ENCODE measurements at regions not wholly inside any gene's neighbourhood (a gene's known extent, or its start where the extent isn't known, plus 50 kb on each side); places are given as distances from the start of the nearest gene placed in this dataset.
"Not testable (repeated sequence)": the region's sequence is repeated elsewhere in the genome, so short reads cannot be mapped to it uniquely, and the experiment has no call there.

- DNase-seq (ENCODE audit: low spot score in 2 of 2); H3K36me3 ChIP-seq (replicated peaks); H3K9me3 ChIP-seq; H3K27me3 ChIP-seq (ENCODE audit: low read depth); in situ Hi-C loops (cut with MboI; ENCODE audit: low sequenced_read_pairs); H3K4me1 ChIP-seq; H3K4me3 ChIP-seq: not testable (repeated sequence)
These were observed 50.8 kb downstream of the PPIAL4G start for GRCh38 chr1:148432318-148432717.

GRCh38 chr1:148429856-148430255 is 53.2 kb downstream of the PPIAL4G start:
- H3K4me1 ChIP-seq; in situ Hi-C loops (cut with MboI; ENCODE audit: low sequenced_read_pairs); H3K36me3 ChIP-seq (replicated peaks): not testable (repeated sequence)

GRCh38 chr1:148426940-148427611 is 56.0 kb downstream of the PPIAL4G start:
- in situ Hi-C loops (cut with MboI; ENCODE audit: low sequenced_read_pairs); H3K4me1 ChIP-seq; H3K27me3 ChIP-seq (ENCODE audit: low read depth): not testable (repeated sequence)

More at GRCh38 chr1:148429856-148430255, 53.2 kb downstream of the PPIAL4G start:
- not testable (repeated sequence) for H3K4me3 ChIP-seq; DNase-seq (ENCODE audit: low spot score in 2 of 2); H3K27me3 ChIP-seq (ENCODE audit: low read depth); H3K9me3 ChIP-seq

GRCh38 chr1:148426385-148426784 is 56.7 kb downstream of the PPIAL4G start:
- H3K27me3 ChIP-seq (ENCODE audit: low read depth); in situ Hi-C loops (cut with MboI; ENCODE audit: low sequenced_read_pairs); H3K4me3 ChIP-seq; H3K36me3 ChIP-seq (replicated peaks); DNase-seq (ENCODE audit: low spot score in 2 of 2); H3K4me1 ChIP-seq; H3K9me3 ChIP-seq: not testable (repeated sequence)

More at GRCh38 chr1:148426940-148427611, 56.0 kb downstream of the PPIAL4G start:
- H3K9me3 ChIP-seq; H3K4me3 ChIP-seq; H3K36me3 ChIP-seq (replicated peaks); DNase-seq (ENCODE audit: low spot score in 2 of 2): not testable (repeated sequence)

GRCh38 chr1:148424143-148425003 is 58.7 kb downstream of the PPIAL4G start:
- H3K27me3 ChIP-seq (ENCODE audit: low read depth); DNase-seq (ENCODE audit: low spot score in 2 of 2); H3K9me3 ChIP-seq; H3K4me3 ChIP-seq; H3K36me3 ChIP-seq (replicated peaks); in situ Hi-C loops (cut with MboI; ENCODE audit: low sequenced_read_pairs); H3K4me1 ChIP-seq: not testable (repeated sequence)

- H3K9me3 ChIP-seq; in situ Hi-C loops (cut with MboI; ENCODE audit: low sequenced_read_pairs); H3K36me3 ChIP-seq (replicated peaks); H3K27me3 ChIP-seq (ENCODE audit: low read depth); DNase-seq (ENCODE audit: low spot score in 2 of 2); H3K4me1 ChIP-seq; H3K4me3 ChIP-seq: not testable (repeated sequence)
These were observed 60.2 kb downstream of the PPIAL4G start for GRCh38 chr1:148422921-148423320.

GRCh38 chr1:148417241-148417640 is 65.9 kb downstream of the PPIAL4G start:
- DNase-seq (ENCODE audit: low spot score in 2 of 2); in situ Hi-C loops (cut with MboI; ENCODE audit: low sequenced_read_pairs): not testable (repeated sequence)

GRCh38 chr1:148413385-148413784 is 69.7 kb downstream of the PPIAL4G start:
- H3K36me3 ChIP-seq (replicated peaks); H3K4me1 ChIP-seq; H3K4me3 ChIP-seq; H3K27me3 ChIP-seq (ENCODE audit: low read depth); H3K9me3 ChIP-seq; in situ Hi-C loops (cut with MboI; ENCODE audit: low sequenced_read_pairs); DNase-seq (ENCODE audit: low spot score in 2 of 2): not testable (repeated sequence)

More at GRCh38 chr1:148417241-148417640, 65.9 kb downstream of the PPIAL4G start:
- H3K4me3 ChIP-seq; H3K4me1 ChIP-seq; H3K36me3 ChIP-seq (replicated peaks); H3K9me3 ChIP-seq; H3K27me3 ChIP-seq (ENCODE audit: low read depth): not testable (repeated sequence)

GRCh38 chr1:148404786-148405568 is 78.1 kb downstream of the PPIAL4G start:
- H3K27me3 ChIP-seq (ENCODE audit: low read depth); H3K9me3 ChIP-seq; H3K4me3 ChIP-seq; in situ Hi-C loops (cut with MboI; ENCODE audit: low sequenced_read_pairs); H3K4me1 ChIP-seq; DNase-seq (ENCODE audit: low spot score in 2 of 2); H3K36me3 ChIP-seq (replicated peaks): not testable (repeated sequence)

GRCh38 chr1:148403925-148404324 is 79.2 kb downstream of the PPIAL4G start:
- H3K27me3 ChIP-seq (ENCODE audit: low read depth); DNase-seq (ENCODE audit: low spot score in 2 of 2); H3K4me1 ChIP-seq; H3K36me3 ChIP-seq (replicated peaks); H3K9me3 ChIP-seq; H3K4me3 ChIP-seq; in situ Hi-C loops (cut with MboI; ENCODE audit: low sequenced_read_pairs): not testable (repeated sequence)

GRCh38 chr1:148403085-148403456 is 80.0 kb downstream of the PPIAL4G start:
- H3K4me3 ChIP-seq, result peak overlapping the region; percentile 49; the same call in 1 of the 2 replicates
- in situ Hi-C loops (cut with MboI; ENCODE audit: low sequenced_read_pairs); H3K4me1 ChIP-seq; H3K9me3 ChIP-seq; H3K36me3 ChIP-seq (replicated peaks); H3K27me3 ChIP-seq (ENCODE audit: low read depth): not testable (repeated sequence)
- peak in 1 of 2 experiments; percentile 11 for DNase-seq (ENCODE audit: low spot score in 2 of 2)

GRCh38 chr1:148402152-148403084 is 80.7 kb downstream of the PPIAL4G start:
- H3K36me3 ChIP-seq (replicated peaks); H3K4me1 ChIP-seq; in situ Hi-C loops (cut with MboI; ENCODE audit: low sequenced_read_pairs); H3K9me3 ChIP-seq; H3K27me3 ChIP-seq (ENCODE audit: low read depth): not testable (repeated sequence)
- H3K4me3 ChIP-seq, result peak overlapping the region; percentile 49
- peak; percentile 78 to 91 for DNase-seq (ENCODE audit: low spot score in 2 of 2)

GRCh38 chr1:148397516-148397915 is 85.6 kb downstream of the PPIAL4G start:
- H3K9me3 ChIP-seq; H3K36me3 ChIP-seq (replicated peaks); in situ Hi-C loops (cut with MboI; ENCODE audit: low sequenced_read_pairs); H3K4me1 ChIP-seq; H3K4me3 ChIP-seq; H3K27me3 ChIP-seq (ENCODE audit: low read depth); DNase-seq (ENCODE audit: low spot score in 2 of 2): not testable (repeated sequence)

Data from HAP-1 (cell line).